ENCODE measurements at regions not wholly inside any gene's neighbourhood (a gene's known extent, or its start where the extent isn't known, plus 50 kb on each side); places are given as distances from the start of the nearest gene placed in this dataset.

GRCh38 chrX:138769918-138770317 lies 58.4 kb upstream of the FGF13 start:
- no peak for TF ChIP-seq CTCF (IDR thresholded peaks at IDR 0.05; ENCODE audit: low read depth, low read length)
- H3K4me3 ChIP-seq (ENCODE audit: low read depth, low read length), result no peak overlapping the region

GRCh38 chrX:138765051-138765450 lies 53.5 kb upstream of the FGF13 start:
- H3K4me3 ChIP-seq (ENCODE audit: low read depth, low read length), result no peak overlapping the region
- no peak for TF ChIP-seq CTCF (IDR thresholded peaks at IDR 0.05; ENCODE audit: low read depth, low read length)

GRCh38 chrX:138763761-138764160 lies 52.2 kb upstream of the FGF13 start:
- no peak for TF ChIP-seq CTCF (IDR thresholded peaks at IDR 0.05; ENCODE audit: low read depth, low read length)

GRCh38 chrX:138761380-138761779 lies 49.9 kb upstream of the FGF13 start:
- TF ChIP-seq CTCF (IDR thresholded peaks at IDR 0.05; ENCODE audit: low read depth, low read length), result no peak
- H3K4me3 ChIP-seq (ENCODE audit: low read depth, low read length), result no peak overlapping the region

More at GRCh38 chrX:138763761-138764160, 52.2 kb upstream of the FGF13 start:
- H3K4me3 ChIP-seq (ENCODE audit: low read depth, low read length), result no peak overlapping the region

All from WI38 (cell line).